Prostate gland (tissue), 2 donors: ENCODE measurements at regions not wholly inside any gene's neighbourhood (a gene's known extent, or its start where the extent isn't known, plus 50 kb on each side); places are given as distances from the start of the nearest gene placed in this dataset.

Experiments
- DNase-seq: peaks from one replicate; pipeline ENCODE4 v3.0.0-alpha.2; 2019; ENCODE audit warnings: low spot score
- H3K27ac ChIP-seq, 2 donors: fragments of 200-600 bp; sonication (generic); 2 replicates each; pipeline ENCODE4 v1.5.1; 2017 to 2019
- H3K27me3 ChIP-seq: fragments of 200-600 bp; sonication (generic); replicated peaks from 2 replicates; pipeline ENCODE4 v1.5.1; 2019; ENCODE audit not compliant: insufficient read depth
- H3K36me3 ChIP-seq, 2 donors: fragments of 200-600 bp; sonication (generic); 1 replicate in 1 of 2; 2 replicates in 1 of 2; pipeline versions ENCODE4 v1.5.1 to v1.8.1; 2017 to 2019
- H3K4me1 ChIP-seq: fragments of 200-600 bp; sonication (generic); replicated peaks from 2 replicates; pipeline ENCODE4 v1.5.1; 2019
- H3K4me3 ChIP-seq, 2 donors: fragments of 200-600 bp; sonication (generic); 2 replicates each; pipeline ENCODE4 v1.5.1; 2017 to 2019
- H3K9me3 ChIP-seq: fragments of 200-600 bp; sonication (generic); 2 replicates; pipeline ENCODE4 v1.5.1; 2017
- POLR2A ChIP-seq: fragments of 450-650 bp; IDR thresholded peaks from one replicate; pipeline ENCODE4 v1.6.1; 2016; ENCODE audit warnings: antibody characterized with exemption, mild to moderate bottlenecking
- POLR2AphosphoS5 ChIP-seq: sonication (generic); formaldehyde crosslinking; IDR thresholded peaks from one replicate; pipeline ENCODE4 v1.6.1; 2017; ENCODE audit warnings: antibody characterized with exemption
- WGBS: methylation state at CpG from one replicate; pipeline ENCODE4 v1.1.5; 2018; 5-methylcytosine and 5-hydroxymethylcytosine counted together
- intact Hi-C: fragments of 100-400 bp; cut with DNase I; formaldehyde crosslinking; loops from one replicate; pipeline ENCODE4 v1.14.2; 2022
- TF ChIP-seq, protein P1 (sequence below), 4 experiments: fragments of 200-600 bp in 2 of 4; fragments of 450-650 bp in 2 of 4; sonication (generic) in 2 of 4; IDR thresholded peaks; 1 replicate in 3 of 4; 2 replicates in 1 of 4; pipeline ENCODE4 v1.5.1; 2016 to 2019; ENCODE audit warnings: antibody characterized with exemption in 4 of 4, mild to moderate bottlenecking in 2 of 4, moderate library complexity in 2 of 4

DNA sequence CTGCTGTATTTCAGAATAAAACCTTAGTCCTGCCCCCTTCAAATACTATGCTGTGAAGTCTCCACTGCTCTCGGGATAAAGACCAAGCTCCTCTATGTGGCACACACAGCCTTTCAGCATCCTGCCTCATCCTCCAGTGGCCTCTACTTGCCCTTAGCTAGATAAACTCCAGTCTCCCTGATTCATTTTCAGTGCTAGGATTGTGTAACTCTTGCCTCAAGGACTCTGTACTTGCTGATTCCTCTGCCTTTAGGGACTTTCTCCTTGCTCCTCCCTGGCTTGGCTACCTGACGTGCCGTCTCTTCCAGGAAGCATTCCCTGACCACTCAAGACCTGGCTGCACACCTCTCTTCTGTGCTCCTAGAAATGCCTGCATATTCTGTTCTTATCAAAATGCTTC, 416.7 kb downstream of the MTX2 start:
- intact Hi-C loops: no loop called here
- Histone ChIP-seq H3K27ac (no peak overlapping the region), H3K4me1 (no peaks in the 10 kb centered on the region), H3K4me3 (no peak overlapping the region), H3K9me3 (no peaks in the 10 kb centered on the region), H3K36me3 (no peaks in the 10 kb centered on the region), H3K27me3 (no peaks in the 10 kb centered on the region)
- DNase-seq: no peak
- WGBS: 66% methylated on average over 3 of the region's 3 CpGs
- no peak for TF ChIP-seq POLR2A
- TF ChIP-seq, protein P1, sequence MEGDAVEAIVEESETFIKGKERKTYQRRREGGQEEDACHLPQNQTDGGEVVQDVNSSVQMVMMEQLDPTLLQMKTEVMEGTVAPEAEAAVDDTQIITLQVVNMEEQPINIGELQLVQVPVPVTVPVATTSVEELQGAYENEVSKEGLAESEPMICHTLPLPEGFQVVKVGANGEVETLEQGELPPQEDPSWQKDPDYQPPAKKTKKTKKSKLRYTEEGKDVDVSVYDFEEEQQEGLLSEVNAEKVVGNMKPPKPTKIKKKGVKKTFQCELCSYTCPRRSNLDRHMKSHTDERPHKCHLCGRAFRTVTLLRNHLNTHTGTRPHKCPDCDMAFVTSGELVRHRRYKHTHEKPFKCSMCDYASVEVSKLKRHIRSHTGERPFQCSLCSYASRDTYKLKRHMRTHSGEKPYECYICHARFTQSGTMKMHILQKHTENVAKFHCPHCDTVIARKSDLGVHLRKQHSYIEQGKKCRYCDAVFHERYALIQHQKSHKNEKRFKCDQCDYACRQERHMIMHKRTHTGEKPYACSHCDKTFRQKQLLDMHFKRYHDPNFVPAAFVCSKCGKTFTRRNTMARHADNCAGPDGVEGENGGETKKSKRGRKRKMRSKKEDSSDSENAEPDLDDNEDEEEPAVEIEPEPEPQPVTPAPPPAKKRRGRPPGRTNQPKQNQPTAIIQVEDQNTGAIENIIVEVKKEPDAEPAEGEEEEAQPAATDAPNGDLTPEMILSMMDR (IDR thresholded peaks at IDR 0.05): no peak
- no peak for TF ChIP-seq POLR2AphosphoS5

DNA sequence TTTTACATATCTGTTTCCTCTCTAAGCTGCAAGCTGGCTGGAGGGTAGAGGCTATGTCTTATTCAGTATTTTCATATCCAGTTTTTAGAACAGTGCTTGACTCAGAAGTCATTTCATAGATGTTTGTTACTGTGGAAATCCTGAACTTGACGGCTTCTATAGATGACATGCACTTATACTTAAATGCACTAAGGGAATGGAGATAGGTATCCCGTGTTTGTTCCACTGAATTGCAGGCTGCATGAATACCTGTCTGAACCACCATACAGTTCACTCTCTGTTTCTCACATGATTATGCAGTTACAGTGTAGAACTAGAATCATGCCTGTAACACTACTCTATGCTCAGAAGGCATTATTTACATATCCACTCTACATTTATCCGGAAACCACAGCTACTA, 417.1 kb downstream of the MTX2 start:
- no peak for TF ChIP-seq POLR2AphosphoS5
- no peak for TF ChIP-seq POLR2A
- TF ChIP-seq, protein P1 (IDR thresholded peaks at IDR 0.05): no peak
- no peaks in the 10 kb centered on the region for H3K9me3 ChIP-seq
- no peak overlapping the region for H3K4me3 ChIP-seq
- intact Hi-C loops: no loop called here
- no peaks in the 10 kb centered on the region for H3K27me3 ChIP-seq
- H3K36me3 ChIP-seq: no peaks in the 10 kb centered on the region
- H3K27ac ChIP-seq: no peak overlapping the region
- no peak for DNase-seq
- no peaks in the 10 kb centered on the region for H3K4me1 ChIP-seq
- 79% methylated on average over 3 of the region's 3 CpGs for WGBS

DNA sequence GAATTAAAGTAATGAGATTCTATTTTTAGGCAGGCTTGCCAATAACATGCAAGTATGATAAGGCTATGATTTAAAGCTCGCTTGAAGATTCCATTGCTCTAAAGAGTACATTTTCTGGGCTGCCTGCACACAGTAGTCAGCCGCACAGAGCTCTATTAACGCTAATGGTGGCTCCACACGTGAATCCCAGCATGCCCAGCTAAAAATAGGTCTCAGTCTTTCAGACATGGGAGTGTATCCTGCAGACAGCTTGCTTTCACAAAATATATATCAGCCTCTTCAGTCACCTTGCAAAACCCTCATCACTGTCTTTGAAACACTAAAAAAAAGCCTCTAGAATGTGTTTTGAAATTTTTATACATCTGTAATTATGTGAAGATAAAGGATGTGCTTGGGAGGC, 418.1 kb downstream of the MTX2 start:
- WGBS: 78% methylated on average over 4 of the region's 4 CpGs
- no peak overlapping the region for H3K27ac ChIP-seq
- no peaks in the 10 kb centered on the region for H3K4me1 ChIP-seq
- no peak for DNase-seq
- intact Hi-C loops: no loop called here
- no peaks in the 10 kb centered on the region for H3K9me3 ChIP-seq
- TF ChIP-seq, protein P1 (IDR thresholded peaks at IDR 0.05): no peak
- TF ChIP-seq POLR2A: no peak
- TF ChIP-seq POLR2AphosphoS5: no peak
- H3K27me3 ChIP-seq: no peaks in the 10 kb centered on the region
- H3K36me3 ChIP-seq: no peaks in the 10 kb centered on the region
- H3K4me3 ChIP-seq: no peak overlapping the region

DNA sequence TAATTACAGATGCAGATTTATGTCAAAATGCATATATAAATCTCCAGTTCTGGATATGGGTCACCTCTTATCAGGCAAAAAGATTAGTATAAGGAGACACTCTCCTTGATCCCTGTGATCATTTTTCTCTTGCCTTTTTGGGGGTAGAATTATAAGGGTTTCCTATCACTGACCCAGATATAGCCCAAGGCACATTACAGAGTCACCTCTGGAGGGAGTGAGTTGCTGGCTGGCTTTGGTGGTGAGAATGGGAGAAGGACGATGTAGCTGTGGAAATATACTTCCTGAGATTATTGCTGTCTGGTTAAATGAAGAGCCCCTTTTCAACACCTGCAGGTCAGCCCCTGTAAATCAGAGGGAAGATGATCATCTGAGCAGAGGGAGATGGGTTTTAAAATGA, 418.7 kb downstream of the MTX2 start:
- TF ChIP-seq, protein P1 (IDR thresholded peaks at IDR 0.05): no peak
- Histone ChIP-seq H3K4me1 (no peaks in the 10 kb centered on the region), H3K27ac (no peak overlapping the region), H3K36me3 (no peaks in the 10 kb centered on the region), H3K27me3 (no peaks in the 10 kb centered on the region), H3K4me3 (no peak overlapping the region), H3K9me3 (no peaks in the 10 kb centered on the region)
- DNase-seq: no peak
- intact Hi-C loops: no loop called here
- WGBS: 79% methylated on average over 1 of the region's 1 CpG

DNA sequence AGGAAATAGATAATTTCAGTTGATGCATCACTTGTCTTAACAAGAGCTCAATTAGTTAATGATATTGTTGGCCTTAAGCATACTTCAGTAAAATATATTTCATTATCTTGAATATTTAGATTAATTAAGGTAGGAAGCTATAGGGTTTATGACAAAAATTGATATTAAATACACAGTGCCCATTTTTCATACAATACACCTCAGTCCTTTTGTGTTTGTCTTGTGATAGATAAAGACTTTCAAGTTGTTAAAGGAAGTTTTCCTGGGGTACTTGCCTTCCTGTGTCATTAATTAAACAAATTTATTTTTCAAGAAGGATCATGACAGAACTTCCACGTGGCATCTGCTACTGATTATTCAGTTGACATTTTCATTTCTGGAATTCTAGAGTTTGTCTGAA, 420.5 kb downstream of the MTX2 start:
- intact Hi-C loops: no loop called here
- TF ChIP-seq POLR2AphosphoS5 (no peak), POLR2A (no peak)
- TF ChIP-seq, protein P1 (IDR thresholded peaks at IDR 0.05): no peak
- no peaks in the 10 kb centered on the region for H3K9me3 ChIP-seq

More for the DNA sequence above, 420.5 kb downstream of the MTX2 start:
- Histone ChIP-seq H3K36me3 (no peaks in the 10 kb centered on the region), H3K27me3 (no peaks in the 10 kb centered on the region), H3K27ac (no peak overlapping the region), H3K4me3 (no peak overlapping the region), H3K4me1 (no peaks in the 10 kb centered on the region)
- 33% methylated on average over 1 of the region's 1 CpG for WGBS
- DNase-seq: no peak
